ENCODE measurements at regions not wholly inside any gene's neighbourhood (a gene's known extent, or its start where the extent isn't known, plus 50 kb on each side); places are given as distances from the start of the nearest gene placed in this dataset.

- H3K27me3 Mint-ChIP-seq = no peaks in the 10 kb centered on the region
- peak; percentile 40 for ATAC-seq
- no peak for DNase-seq
- H3K9me3 Mint-ChIP-seq = peaks cover 0 to 6% of the 10 kb centered on the region in 2 donors
- peak overlapping the region; percentile 38 to 49 for H3K4me3 Mint-ChIP-seq
- H3K4me1 Mint-ChIP-seq = peaks cover 17% of the 10 kb centered on the region
- peak overlapping the region in 1 of 2 donors; percentile 14 for H3K27ac Mint-ChIP-seq
Observed at GRCh38 chr12:93273834-93274564, 103.7 kb upstream of the NUDT4 start.

GRCh38 chr12:93274937-93275336 is 102.8 kb upstream of the NUDT4 start:
- DNase-seq = no peak
- no peak for ATAC-seq
- Mint-ChIP-seq H3K4me1 (peaks cover 17% of the 10 kb centered on the region), H3K27ac (no peak overlapping the region), H3K9me3 (peaks cover 0 to 6% of the 10 kb centered on the region in 2 donors), H3K4me3 (no peak overlapping the region), H3K27me3 (no peaks in the 10 kb centered on the region)

- no peak for DNase-seq
- Mint-ChIP-seq H3K4me3 (no peak overlapping the region), H3K9me3 (peaks cover 0 to 6% of the 10 kb centered on the region in 2 donors), H3K27ac (peak overlapping the region in 1 of 2 donors; percentile 31), H3K27me3 (no peaks in the 10 kb centered on the region), H3K4me1 (peaks cover 17% of the 10 kb centered on the region)
- ATAC-seq = no peak
Observed at GRCh38 chr12:93275589-93275988, 102.1 kb upstream of the NUDT4 start.

GRCh38 chr12:93279565-93280412 is 97.9 kb upstream of the NUDT4 start:
- Mint-ChIP-seq H3K4me1 (peaks cover under 1% of the 10 kb centered on the region), H3K9me3 (no peaks in the 10 kb centered on the region), H3K4me3 (no peak overlapping the region), H3K27me3 (no peaks in the 10 kb centered on the region), H3K27ac (no peak overlapping the region)
- ATAC-seq (no peak), DNase-seq (no peak)

- no peak overlapping the region for H3K4me3 Mint-ChIP-seq
- H3K4me1 Mint-ChIP-seq = no peaks in the 10 kb centered on the region
- H3K27me3 Mint-ChIP-seq = no peaks in the 10 kb centered on the region
- ATAC-seq = no peak
- H3K9me3 Mint-ChIP-seq = no peaks in the 10 kb centered on the region
- no peak overlapping the region for H3K27ac Mint-ChIP-seq
- DNase-seq = no peak
Observed at GRCh38 chr12:93287149-93287548, 90.6 kb upstream of the NUDT4 start.

- Mint-ChIP-seq H3K4me3 (no peak overlapping the region), H3K27ac (no peak overlapping the region), H3K9me3 (no peaks in the 10 kb centered on the region), H3K27me3 (no peaks in the 10 kb centered on the region), H3K4me1 (no peaks in the 10 kb centered on the region)
- ATAC-seq = no peak
- no peak for DNase-seq
Observed at GRCh38 chr12:93288626-93289025, 89.1 kb upstream of the NUDT4 start.

GRCh38 chr12:93290391-93290790 is 87.3 kb upstream of the NUDT4 start:
- Mint-ChIP-seq H3K27ac (no peak overlapping the region), H3K4me1 (no peaks in the 10 kb centered on the region), H3K9me3 (no peaks in the 10 kb centered on the region), H3K27me3 (no peaks in the 10 kb centered on the region), H3K4me3 (no peak overlapping the region)
- ATAC-seq (no peak), DNase-seq (no peak)

- DNase-seq (no peak), ATAC-seq (no peak)
- no peaks in the 10 kb centered on the region for H3K27me3 Mint-ChIP-seq
- H3K4me3 Mint-ChIP-seq = no peak overlapping the region
- H3K4me1 Mint-ChIP-seq = peaks cover 5% of the 10 kb centered on the region
- no peak overlapping the region for H3K27ac Mint-ChIP-seq
- no peaks in the 10 kb centered on the region for H3K9me3 Mint-ChIP-seq
Observed at GRCh38 chr12:93292213-93292612, 85.5 kb upstream of the NUDT4 start.

- no peak overlapping the region for H3K27ac Mint-ChIP-seq
- no peaks in the 10 kb centered on the region for H3K9me3 Mint-ChIP-seq
- H3K4me1 Mint-ChIP-seq = peaks cover 8% of the 10 kb centered on the region
- no peak for ATAC-seq
- H3K27me3 Mint-ChIP-seq = no peaks in the 10 kb centered on the region
- no peak for DNase-seq
- H3K4me3 Mint-ChIP-seq = no peak overlapping the region
Observed at GRCh38 chr12:93292731-93293566, 84.8 kb upstream of the NUDT4 start.

GRCh38 chr12:93297032-93297431 is 80.7 kb upstream of the NUDT4 start:
- H3K27ac Mint-ChIP-seq = peak overlapping the region in 1 of 2 donors; percentile 20
- H3K9me3 Mint-ChIP-seq = no peaks in the 10 kb centered on the region
- peaks cover 8% of the 10 kb centered on the region for H3K4me1 Mint-ChIP-seq
- no peaks in the 10 kb centered on the region for H3K27me3 Mint-ChIP-seq
- H3K4me3 Mint-ChIP-seq = no peak overlapping the region
- peak in 1 of 2 donors; percentile 3 for DNase-seq
- no peak for ATAC-seq

- Mint-ChIP-seq H3K4me3 (no peak overlapping the region), H3K27ac (no peak overlapping the region), H3K27me3 (no peaks in the 10 kb centered on the region), H3K9me3 (no peaks in the 10 kb centered on the region), H3K4me1 (peaks cover 8% of the 10 kb centered on the region)
- ATAC-seq = no peak
- DNase-seq = no peak
Observed at GRCh38 chr12:93297536-93297935, 80.2 kb upstream of the NUDT4 start.

GRCh38 chr12:93299262-93299846 is 78.4 kb upstream of the NUDT4 start:
- H3K4me1 Mint-ChIP-seq = peaks cover 8% of the 10 kb centered on the region
- H3K27me3 Mint-ChIP-seq = no peaks in the 10 kb centered on the region
- H3K9me3 Mint-ChIP-seq = no peaks in the 10 kb centered on the region
- DNase-seq (no peak), ATAC-seq (no peak)
- peak overlapping the region in 1 of 2 donors; percentile 9 for H3K27ac Mint-ChIP-seq
- no peak overlapping the region for H3K4me3 Mint-ChIP-seq

GRCh38 chr12:93300611-93301021 is 77.1 kb upstream of the NUDT4 start:
- no peaks in the 10 kb centered on the region for H3K27me3 Mint-ChIP-seq
- no peak overlapping the region for H3K27ac Mint-ChIP-seq
- DNase-seq = no peak
- H3K4me1 Mint-ChIP-seq = peaks cover 8% of the 10 kb centered on the region
- no peak overlapping the region for H3K4me3 Mint-ChIP-seq
- no peak for ATAC-seq
- H3K9me3 Mint-ChIP-seq = no peaks in the 10 kb centered on the region

GRCh38 chr12:93302331-93303229 is 75.1 kb upstream of the NUDT4 start:
- H3K4me1 Mint-ChIP-seq = no peaks in the 10 kb centered on the region
- H3K9me3 Mint-ChIP-seq = peaks cover 8 to 9% of the 10 kb centered on the region in 2 donors
- H3K4me3 Mint-ChIP-seq = no peak overlapping the region
- ATAC-seq (no peak), DNase-seq (no peak)
- H3K27me3 Mint-ChIP-seq = no peaks in the 10 kb centered on the region
- peak overlapping the region in 1 of 2 donors; percentile 14 for H3K27ac Mint-ChIP-seq

All from stimulated activated naive CD8-positive, alpha-beta T cell treated with anti-CD3 and anti-CD28 coated beads, Interleukin-15, amount 100 ng/mL, for 72 hours (primary cell).